Duodenal mucosa (tissue), 2 donors: ENCODE measurements at regions not wholly inside any gene's neighbourhood (a gene's known extent, or its start where the extent isn't known, plus 50 kb on each side); places are given as distances from the start of the nearest gene placed in this dataset.

Source experiments
- H3K27ac ChIP-seq: one replicate; pipeline ENCODE4 v1.7.0; 2013; ENCODE audit warnings: low read depth, low read length
- H3K27me3 ChIP-seq, 2 donors: one replicate each; pipeline ENCODE4 v1.7.0; 2013; ENCODE audit warnings: low read length in 2 of 2, control low read depth in 1 of 2; ENCODE audit not compliant: insufficient read depth in 2 of 2, control insufficient read depth in 1 of 2
- H3K36me3 ChIP-seq, 2 donors: one replicate each; pipeline ENCODE4 v1.7.0; 2013; ENCODE audit warnings: low read length in 2 of 2, control low read depth in 1 of 2; ENCODE audit not compliant: insufficient read depth in 2 of 2, control insufficient read depth in 1 of 2
- H3K4me1 ChIP-seq, 2 donors: one replicate each; pipeline ENCODE4 v1.7.0; 2013; ENCODE audit warnings: low read length in 2 of 2, control low read depth in 1 of 2; ENCODE audit not compliant: insufficient read depth in 2 of 2, control insufficient read depth in 1 of 2
- H3K4me3 ChIP-seq, 2 donors: one replicate each; pipeline ENCODE4 v1.7.0; 2013; ENCODE audit warnings: low read length in 2 of 2, low read depth in 1 of 2
- H3K9ac ChIP-seq, 2 donors: one replicate each; pipeline ENCODE4 v1.7.0; 2013; ENCODE audit warnings: low read length in 2 of 2, low read depth in 1 of 2
- H3K9me3 ChIP-seq, 2 donors: one replicate each; pipeline ENCODE4 v1.7.0; 2013; ENCODE audit warnings: low read length in 2 of 2, control low read depth in 1 of 2; ENCODE audit not compliant: control insufficient read depth in 1 of 2

DNA sequence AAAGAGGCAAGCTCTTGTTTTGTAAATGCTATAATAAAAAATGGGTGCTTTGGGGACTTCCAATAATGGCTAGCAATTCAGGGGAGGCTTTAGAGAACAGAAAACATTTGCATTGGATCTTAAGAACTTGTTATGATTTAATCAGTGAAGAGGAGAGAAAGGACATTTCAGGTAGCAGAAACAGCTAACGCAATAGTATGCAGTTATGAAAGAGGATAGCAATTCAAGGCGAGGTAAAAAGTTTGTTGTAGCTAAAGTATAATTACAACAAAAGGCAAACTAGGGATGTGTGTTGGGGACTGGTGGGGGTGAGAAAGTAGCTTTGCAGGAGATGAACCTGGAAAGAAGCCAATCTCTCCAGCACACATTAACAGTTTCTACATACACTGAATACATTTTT, 558.7 kb upstream of the SEMA6D start:
- no peaks in the 10 kb centered on the region for H3K9me3 ChIP-seq
- no peaks in the 10 kb centered on the region for H3K27me3 ChIP-seq
- H3K9ac ChIP-seq: no peak overlapping the region
- no peaks in the 10 kb centered on the region for H3K4me1 ChIP-seq
- no peak overlapping the region for H3K4me3 ChIP-seq
- no peaks in the 10 kb centered on the region for H3K36me3 ChIP-seq
- H3K27ac ChIP-seq: no peak overlapping the region

DNA sequence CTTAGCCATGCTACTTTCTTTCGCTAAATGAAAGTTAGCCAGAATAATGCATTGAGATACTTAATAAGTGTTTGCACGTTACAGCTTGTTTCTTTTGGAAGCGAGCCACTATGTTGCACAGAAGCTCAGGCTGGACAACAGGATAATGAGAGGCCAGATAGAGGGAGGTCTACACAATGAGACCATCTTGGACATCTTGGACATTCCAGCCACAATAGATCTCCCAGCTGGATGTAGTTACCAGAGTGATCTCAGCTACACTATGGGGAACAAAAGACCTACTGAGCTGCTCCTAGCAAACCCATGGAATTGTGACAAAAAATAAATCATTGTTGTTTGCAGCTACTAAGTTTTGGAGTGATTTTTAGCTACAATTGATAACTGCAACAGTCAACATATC, 540.1 kb upstream of the SEMA6D start:
- Histone ChIP-seq H3K9me3 (no peaks in the 10 kb centered on the region), H3K9ac (no peak overlapping the region), H3K4me3 (no peak overlapping the region), H3K27ac (no peak overlapping the region), H3K4me1 (no peaks in the 10 kb centered on the region), H3K27me3 (peaks cover 0 to 1% of the 10 kb centered on the region in 2 donors), H3K36me3 (no peaks in the 10 kb centered on the region)

DNA sequence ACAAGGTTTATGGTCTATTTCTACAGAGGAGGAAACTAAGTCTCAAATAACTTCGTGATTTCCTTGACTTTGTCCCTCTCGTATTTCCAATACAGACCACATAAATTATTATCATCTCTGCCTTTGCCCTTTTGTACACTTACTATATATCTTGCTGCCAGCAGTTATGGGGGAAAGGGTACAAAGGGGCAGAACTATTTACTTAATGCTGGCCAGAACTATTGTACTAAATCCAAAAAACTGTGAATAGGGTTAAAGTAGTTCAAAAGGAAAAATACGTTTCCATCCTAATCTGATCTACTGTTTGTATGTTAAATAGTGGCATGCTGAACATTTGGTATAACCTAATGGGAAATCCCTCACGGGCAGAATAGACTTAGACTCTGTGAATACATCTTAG, 537.3 kb upstream of the SEMA6D start:
- Histone ChIP-seq H3K9ac (no peak overlapping the region), H3K36me3 (no peaks in the 10 kb centered on the region), H3K4me3 (no peak overlapping the region), H3K9me3 (no peaks in the 10 kb centered on the region), H3K27me3 (peaks cover 18 to 22% of the 10 kb centered on the region in 2 donors), H3K4me1 (peaks cover 1 to 5% of the 10 kb centered on the region in 2 donors), H3K27ac (no peak overlapping the region)

DNA sequence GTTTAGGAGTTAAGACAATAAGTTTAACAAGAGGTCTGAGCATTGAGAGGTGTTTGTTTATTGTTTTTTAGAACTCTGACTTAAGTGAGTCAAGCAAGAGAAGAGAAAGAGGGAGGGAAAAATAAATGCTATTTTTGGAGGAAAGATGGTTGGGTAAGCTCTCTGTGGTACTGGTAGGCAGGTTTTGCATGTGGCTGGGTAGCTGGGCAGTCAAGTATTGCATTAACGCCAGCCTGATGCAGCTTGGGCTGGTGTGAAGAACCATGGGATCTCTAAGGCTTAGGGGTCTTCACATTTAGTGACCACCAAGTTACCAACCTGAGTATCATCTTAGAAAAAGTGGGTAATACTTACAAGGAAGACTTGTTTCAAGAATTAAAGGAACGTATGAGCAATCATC, 534.5 kb upstream of the SEMA6D start:
- Histone ChIP-seq H3K27ac (no peak overlapping the region), H3K27me3 (peaks cover 24 to 33% of the 10 kb centered on the region in 2 donors), H3K9ac (no peak overlapping the region), H3K36me3 (no peaks in the 10 kb centered on the region), H3K9me3 (no peaks in the 10 kb centered on the region), H3K4me3 (no peak overlapping the region), H3K4me1 (peaks cover 3 to 5% of the 10 kb centered on the region in 2 donors)

DNA sequence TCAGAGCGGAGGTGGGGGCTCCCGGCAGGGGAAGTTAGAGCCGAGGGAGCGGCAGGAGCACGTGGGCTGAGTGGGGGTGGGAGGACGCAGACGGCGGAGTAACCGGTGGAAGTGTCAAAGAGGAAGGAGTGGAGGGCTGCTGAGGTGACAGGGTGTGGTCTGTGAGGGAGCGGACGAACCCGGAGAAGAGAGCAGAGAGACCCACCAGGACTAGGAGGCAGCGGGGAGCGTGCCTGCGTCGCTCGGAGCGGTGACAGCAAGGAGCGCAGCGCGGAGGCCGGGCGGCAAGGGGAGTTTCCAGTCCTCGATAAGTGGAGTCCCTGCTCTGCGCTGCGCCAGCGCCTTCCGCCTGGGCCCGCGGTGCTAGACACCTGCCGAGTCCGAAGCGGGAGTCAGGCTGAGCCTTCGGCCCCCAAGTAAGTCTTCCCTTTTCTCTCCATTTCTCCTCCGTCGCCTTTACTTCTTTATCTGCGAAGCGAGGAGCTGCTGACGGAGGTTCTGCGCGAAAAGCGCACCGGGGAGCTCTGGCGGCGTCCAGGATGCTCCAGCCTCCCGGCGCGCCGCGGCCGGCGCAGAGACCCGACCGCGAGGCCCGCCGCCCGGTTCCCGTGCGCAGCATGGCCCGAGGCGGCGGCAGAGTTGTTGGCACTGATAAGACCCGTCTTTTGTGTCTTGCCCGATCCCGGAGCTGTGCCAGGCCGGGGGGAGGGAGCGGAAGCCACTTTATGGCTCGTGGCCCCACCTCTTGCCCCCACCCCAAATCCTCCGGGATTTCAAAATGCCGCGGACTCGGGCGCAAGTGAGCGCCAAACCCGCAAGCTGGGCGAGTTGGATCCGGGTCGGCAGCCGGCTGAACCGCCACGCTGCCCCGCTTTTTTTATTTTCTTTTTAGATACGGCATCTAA, 533.0 kb upstream of the SEMA6D start:
- no peaks in the 10 kb centered on the region for H3K9me3 ChIP-seq
- H3K27ac ChIP-seq: no peak overlapping the region
- H3K9ac ChIP-seq: no peak overlapping the region
- peak overlapping the region; percentile 49 to 58 for H3K4me3 ChIP-seq
- peaks cover 24 to 33% of the 10 kb centered on the region in 2 donors for H3K27me3 ChIP-seq
- H3K36me3 ChIP-seq: no peaks in the 10 kb centered on the region
- H3K4me1 ChIP-seq: peaks cover 3 to 5% of the 10 kb centered on the region in 2 donors

DNA sequence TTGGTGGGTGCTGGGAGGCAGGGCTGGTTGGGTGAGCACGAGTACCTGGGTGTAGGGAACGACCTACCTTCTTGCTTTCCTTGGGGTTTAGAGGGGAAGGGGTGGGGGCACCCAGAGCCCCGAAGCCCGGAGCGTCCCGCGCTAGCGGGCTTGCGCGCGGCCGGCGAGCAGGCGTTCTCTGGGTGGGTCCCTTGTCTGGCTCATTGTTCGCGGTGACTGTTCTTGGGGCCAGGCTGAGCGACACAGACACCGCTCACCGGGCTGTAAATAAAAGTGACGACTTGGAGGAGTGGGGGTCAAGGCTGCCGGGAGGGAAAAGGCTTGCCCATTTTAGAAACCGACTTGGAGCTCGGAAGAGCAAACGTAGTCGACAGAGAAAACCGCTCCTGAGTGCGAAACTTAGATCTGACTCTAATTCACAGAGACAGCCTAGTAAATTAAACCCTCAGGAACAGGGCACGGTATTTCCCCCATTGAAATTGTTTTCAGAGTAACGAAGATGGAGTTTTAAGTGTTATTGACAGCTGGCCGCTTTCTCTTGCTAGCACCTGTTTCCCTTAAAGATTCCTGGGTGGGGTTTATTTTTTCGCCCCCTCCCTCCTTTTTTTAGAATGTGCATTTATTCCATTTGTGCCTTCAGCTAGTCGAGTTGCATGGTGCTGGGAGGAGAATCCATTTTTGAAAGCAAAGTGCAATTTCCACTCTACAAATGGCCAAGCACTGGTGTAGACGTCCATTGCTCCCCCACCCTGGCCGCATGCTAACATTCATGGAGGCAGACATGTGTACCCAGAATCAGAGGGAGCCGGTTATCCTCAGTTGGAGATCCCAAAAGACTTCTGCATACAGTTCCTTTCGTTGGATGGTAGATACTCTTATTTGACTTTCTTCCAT, 532.1 kb upstream of the SEMA6D start:
- Histone ChIP-seq H3K27me3 (peaks cover 24 to 33% of the 10 kb centered on the region in 2 donors), H3K9me3 (no peaks in the 10 kb centered on the region), H3K4me1 (peaks cover 3 to 5% of the 10 kb centered on the region in 2 donors), H3K27ac (no peak overlapping the region), H3K4me3 (peak overlapping the region; percentile 49 to 58), H3K36me3 (no peaks in the 10 kb centered on the region), H3K9ac (no peak overlapping the region)

DNA sequence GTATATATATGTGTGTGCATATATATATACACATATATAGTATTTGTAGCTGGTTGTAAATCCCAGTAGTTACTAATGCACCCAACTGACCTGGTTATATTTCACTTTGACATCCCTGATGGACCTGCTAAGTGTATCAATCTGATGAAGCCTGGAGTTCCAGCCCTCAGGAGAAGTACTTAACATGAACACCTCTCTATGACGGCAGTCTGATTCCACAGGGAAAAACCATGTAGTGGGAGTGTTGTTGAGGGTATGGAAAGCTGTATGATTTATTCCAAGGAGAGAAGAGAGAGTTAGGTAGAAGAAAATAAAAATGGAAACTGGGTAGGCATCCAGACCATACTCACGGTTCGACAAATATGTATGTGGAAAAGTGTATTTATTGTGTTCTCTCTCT, 531.2 kb upstream of the SEMA6D start:
- H3K36me3 ChIP-seq: no peaks in the 10 kb centered on the region
- no peak overlapping the region for H3K9ac ChIP-seq
- H3K9me3 ChIP-seq: no peaks in the 10 kb centered on the region
- H3K27ac ChIP-seq: no peak overlapping the region
- H3K4me3 ChIP-seq: no peak overlapping the region
- H3K4me1 ChIP-seq: peaks cover 3 to 5% of the 10 kb centered on the region in 2 donors
- H3K27me3 ChIP-seq: peaks cover 24 to 33% of the 10 kb centered on the region in 2 donors

DNA sequence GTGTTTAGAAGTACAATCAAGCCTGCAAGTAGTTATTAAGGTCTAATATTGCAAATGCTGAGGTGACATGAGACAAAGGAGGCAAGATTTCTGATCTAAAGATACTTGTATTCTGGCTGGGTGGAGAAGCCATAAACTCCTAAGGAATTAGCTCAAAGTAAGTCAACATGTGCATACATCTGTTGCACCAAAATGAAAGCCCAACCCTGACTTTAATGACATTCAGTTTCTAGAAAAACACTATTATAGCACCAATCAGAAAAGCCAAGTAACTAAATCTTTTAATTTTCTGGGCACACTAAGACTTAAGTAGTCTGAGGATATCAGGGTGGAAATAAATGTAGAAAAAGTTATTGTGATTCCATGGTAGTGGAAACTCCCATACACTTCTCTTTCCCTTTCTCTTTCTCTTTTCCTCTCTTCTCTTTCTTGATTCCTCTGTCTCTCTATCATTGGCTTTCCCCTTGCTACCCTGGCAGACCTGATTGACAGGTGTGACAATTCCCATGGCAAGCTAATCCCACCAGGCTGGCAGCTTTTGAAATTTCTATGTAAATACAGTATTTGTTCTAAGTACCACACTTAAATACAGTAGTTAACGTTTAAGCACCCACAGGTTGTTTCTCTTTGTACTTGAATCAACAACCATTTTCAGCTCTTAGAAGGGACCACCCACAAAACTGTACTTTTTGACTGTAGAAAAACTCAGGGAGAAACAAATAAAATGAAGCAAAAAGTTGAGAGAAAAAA, 528.4 kb upstream of the SEMA6D start:
- Histone ChIP-seq H3K36me3 (no peaks in the 10 kb centered on the region), H3K4me1 (peaks cover 3% of the 10 kb centered on the region in 2 donors), H3K9me3 (no peaks in the 10 kb centered on the region), H3K27ac (no peak overlapping the region), H3K27me3 (peaks cover 13 to 22% of the 10 kb centered on the region in 2 donors), H3K4me3 (no peak overlapping the region), H3K9ac (no peak overlapping the region)

DNA sequence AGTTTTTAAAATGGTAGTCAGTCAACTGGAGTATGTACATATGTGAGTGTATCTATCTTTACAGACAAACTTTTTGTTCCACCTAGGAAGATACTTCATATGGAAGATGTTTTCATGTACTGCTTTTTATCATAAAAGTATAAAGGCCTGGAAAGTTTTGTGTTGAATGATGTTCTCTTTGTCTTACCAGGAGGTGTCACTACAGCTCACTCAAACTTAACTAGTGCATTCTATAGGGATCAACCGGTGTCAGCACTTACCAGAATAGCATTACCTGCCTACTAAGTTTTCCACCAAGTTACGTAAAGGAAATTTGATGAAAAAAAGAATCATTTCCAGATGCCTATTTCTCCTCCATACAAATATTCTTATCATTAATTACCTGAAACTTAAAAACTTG, 522.6 kb upstream of the SEMA6D start:
- Histone ChIP-seq H3K9me3 (no peaks in the 10 kb centered on the region), H3K27me3 (no peaks in the 10 kb centered on the region), H3K9ac (no peak overlapping the region), H3K36me3 (no peaks in the 10 kb centered on the region), H3K4me1 (no peaks in the 10 kb centered on the region), H3K4me3 (no peak overlapping the region), H3K27ac (no peak overlapping the region)
